ENCODE measurements at regions not wholly inside any gene's neighbourhood (a gene's known extent, or its start where the extent isn't known, plus 50 kb on each side); places are given as distances from the start of the nearest gene placed in this dataset.

DNA sequence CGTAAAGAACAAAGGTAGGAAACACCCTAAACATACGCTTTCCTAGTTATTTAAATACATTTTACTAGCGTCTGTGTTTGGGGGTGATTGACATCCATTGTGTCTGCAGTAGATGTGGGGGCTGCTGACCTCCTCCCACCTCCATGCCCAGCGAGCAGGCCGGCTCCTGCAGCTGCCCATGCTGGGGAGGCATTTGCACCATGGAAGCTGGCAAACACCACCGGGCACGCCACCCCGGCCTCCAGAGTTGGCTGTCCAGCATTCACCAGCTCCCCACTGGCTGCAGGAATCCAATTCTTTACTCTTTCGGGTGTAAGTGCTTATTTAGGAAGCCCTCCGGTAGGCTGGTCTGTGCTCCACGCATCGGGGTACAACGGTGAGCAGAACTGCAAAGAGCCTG, 115.4 kb upstream of the USP29 start:
- TF ChIP-seq POLR2A (IDR thresholded peaks at IDR 0.05) (no peak), CTCF (IDR thresholded peaks at IDR 0.05) (no peak)

Data from Peyer's patch (tissue), 4 donors.